ENCODE measurements at regions not wholly inside any gene's neighbourhood (a gene's known extent, or its start where the extent isn't known, plus 50 kb on each side); places are given as distances from the start of the nearest gene placed in this dataset. TPM values are rescaled to one million over a fixed set of nuclear protein-coding genes. Genes with fewer than 3 reads are reported as not detected.

GRCh38 chr13:103130146-103130545 lies 63.9 kb upstream of the SLC10A2 start:
- no peak for TF ChIP-seq CTCF (IDR thresholded peaks at IDR 0.05)
- ATAC-seq (ENCODE audit: low FRiP score) (no peak), DNase-seq (ENCODE audit: low spot score) (no peak)

Small RNAs in the stretch of these regions (small RNA-seq; reads per million reads assigned to genes)
- not detected for gene RF00402
- not detected for gene RF02090
- not detected for gene RF02091
- not detected for gene RNA5SP38

All from omental fat pad (tissue), 3 donors.